Ovary (tissue), 7 donors: ENCODE measurements at regions not wholly inside any gene's neighbourhood (a gene's known extent, or its start where the extent isn't known, plus 50 kb on each side); places are given as distances from the start of the nearest gene placed in this dataset. TPM values are rescaled to one million over a fixed set of nuclear protein-coding genes. Genes with fewer than 3 reads are reported as not detected.

Source experiments
- DNase-seq, 5 donors: peaks; one replicate each; pipeline ENCODE4 v3.0.0-alpha.2; 2019 to 2020
- H3K27ac ChIP-seq, 2 donors: fragments of 200-600 bp; one replicate each; pipeline versions ENCODE4 v1.5.1 to v1.8.0; 2019 to 2022
- H3K27me3 ChIP-seq: fragments of 200-600 bp; one replicate; pipeline ENCODE4 v1.8.0; 2022
- H3K36me3 ChIP-seq: fragments of 200-600 bp; sonication (generic); one replicate; pipeline ENCODE4 v1.5.1; 2019
- H3K4me1 ChIP-seq: one replicate; pipeline ENCODE4 v1.8.1; 2013; ENCODE audit warnings: mild to moderate bottlenecking, moderate library complexity; ENCODE audit not compliant: insufficient read depth
- H3K4me3 ChIP-seq: fragments of 200-600 bp; sonication (generic); one replicate; pipeline ENCODE4 v1.5.1; 2017
- H3K9me3 ChIP-seq, 2 donors: fragments of 200-600 bp in 1 of 2; sonication (generic) in 1 of 2; one replicate each; pipeline versions ENCODE4 v1.5.1 to v1.8.1; 2013 to 2019; ENCODE audit warnings: mild to moderate bottlenecking in 1 of 2, moderate library complexity in 1 of 2
- EP300 ChIP-seq: sonication (generic); formaldehyde crosslinking; IDR thresholded peaks from one replicate; pipeline ENCODE4 v1.6.1; 2017; ENCODE audit warnings: antibody characterized with exemption
- POLR2A ChIP-seq: fragments of 450-650 bp; IDR thresholded peaks from one replicate; pipeline ENCODE4 v1.6.1; 2017; ENCODE audit warnings: antibody characterized with exemption, mild to moderate bottlenecking, moderate library complexity
- WGBS, 3 donors: extraction: QIAGEN DNeasy Blood & Tissue Kit in 1 of 3; methylation state at CpG; one replicate each; pipeline versions ENCODE4 v1.1.5 to v1.1.7; 2013 to 2017; 5-methylcytosine and 5-hydroxymethylcytosine counted together
- intact Hi-C, 4 donors: fragments of 100-400 bp; cut with DNase I; formaldehyde crosslinking; loops; one replicate each; pipeline versions ENCODE4 v1.11.0 to v1.15.1; 2022 to 2023
- small RNA-seq: library from RNA; depleted of rRNA; stranded (forward); fragments of <200 nt; gene quantifications from one replicate; pipeline ENCODE3, GENCODE V24; 2016
- TF ChIP-seq, protein P1 (sequence below), 3 donors: fragments of 450-650 bp in 2 of 3; fragments of 200-600 bp in 1 of 3; IDR thresholded peaks; one replicate each; pipeline versions ENCODE4 v1.5.1 to v1.8.0; 2016 to 2022; ENCODE audit warnings: antibody characterized with exemption in 3 of 3, mild to moderate bottlenecking in 1 of 3
- donor health status: DM: no; HTN: no; CAD: no; lungs with moderate emphysema.
- donor health status: DM: no; HTN: no; CAD: no.
- donor health status: Bipolar disorder and iron deficiency.
- donor health status: DM: no; HTN: no; CAD: no.
- donor health status: DM: yes; HTN: yes; CAD: no.

DNA sequence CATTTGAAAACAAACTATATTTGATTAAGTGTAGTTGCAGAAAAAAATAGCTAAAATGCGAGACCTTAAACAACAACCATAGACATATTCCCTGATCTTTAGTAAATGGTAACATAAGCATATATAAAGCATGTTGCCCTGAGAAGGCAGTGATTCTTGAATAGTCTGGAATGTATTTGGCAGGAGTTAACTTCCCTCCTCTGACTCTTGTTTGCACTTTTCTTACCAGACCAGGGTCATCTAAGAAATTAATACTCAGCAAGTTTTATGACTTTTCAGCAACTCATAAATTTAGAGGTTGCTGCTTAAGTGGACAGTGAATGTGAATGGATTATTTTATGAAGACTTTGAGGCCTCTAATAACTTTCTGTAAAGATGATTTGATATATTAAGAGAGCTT, 55.3 kb upstream of the NUDT12 start:
- no peak overlapping the region for H3K27ac ChIP-seq
- intact Hi-C loops, result no loop called here
- no peaks in the 10 kb centered on the region for H3K36me3 ChIP-seq
- no peaks in the 10 kb centered on the region for H3K27me3 ChIP-seq
- no peak for DNase-seq
- H3K9me3 ChIP-seq, result no peaks in the 10 kb centered on the region
- H3K4me3 ChIP-seq, result no peak overlapping the region
- 63 to 83% (median 69%) methylated on average over 1 of the region's 1 CpG for WGBS, 3 donors
- TF ChIP-seq POLR2A, result no peak
- no peak for TF ChIP-seq EP300
- TF ChIP-seq, protein P1, sequence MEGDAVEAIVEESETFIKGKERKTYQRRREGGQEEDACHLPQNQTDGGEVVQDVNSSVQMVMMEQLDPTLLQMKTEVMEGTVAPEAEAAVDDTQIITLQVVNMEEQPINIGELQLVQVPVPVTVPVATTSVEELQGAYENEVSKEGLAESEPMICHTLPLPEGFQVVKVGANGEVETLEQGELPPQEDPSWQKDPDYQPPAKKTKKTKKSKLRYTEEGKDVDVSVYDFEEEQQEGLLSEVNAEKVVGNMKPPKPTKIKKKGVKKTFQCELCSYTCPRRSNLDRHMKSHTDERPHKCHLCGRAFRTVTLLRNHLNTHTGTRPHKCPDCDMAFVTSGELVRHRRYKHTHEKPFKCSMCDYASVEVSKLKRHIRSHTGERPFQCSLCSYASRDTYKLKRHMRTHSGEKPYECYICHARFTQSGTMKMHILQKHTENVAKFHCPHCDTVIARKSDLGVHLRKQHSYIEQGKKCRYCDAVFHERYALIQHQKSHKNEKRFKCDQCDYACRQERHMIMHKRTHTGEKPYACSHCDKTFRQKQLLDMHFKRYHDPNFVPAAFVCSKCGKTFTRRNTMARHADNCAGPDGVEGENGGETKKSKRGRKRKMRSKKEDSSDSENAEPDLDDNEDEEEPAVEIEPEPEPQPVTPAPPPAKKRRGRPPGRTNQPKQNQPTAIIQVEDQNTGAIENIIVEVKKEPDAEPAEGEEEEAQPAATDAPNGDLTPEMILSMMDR (IDR thresholded peaks at IDR 0.05), result no peak
- no peaks in the 10 kb centered on the region for H3K4me1 ChIP-seq

DNA sequence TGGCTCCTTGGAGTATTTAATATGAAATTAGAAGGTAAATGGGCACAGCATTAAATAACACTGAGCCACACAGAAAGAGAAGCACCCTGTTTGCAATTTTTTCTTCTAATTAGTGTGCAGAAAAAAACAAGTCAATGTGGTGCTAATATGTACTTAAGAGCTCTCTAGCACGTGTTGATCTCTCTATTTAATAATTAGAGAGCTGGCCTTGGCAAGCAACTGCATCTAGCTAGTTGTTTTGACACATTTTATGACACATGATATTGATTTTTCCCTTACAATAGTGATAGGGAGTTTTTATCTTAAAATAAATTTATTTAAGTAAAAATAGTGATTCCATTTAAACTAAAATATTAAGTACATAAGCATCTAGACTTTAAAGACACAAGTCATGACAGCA, 54.5 kb upstream of the NUDT12 start:
- Histone ChIP-seq H3K36me3 (no peaks in the 10 kb centered on the region), H3K27me3 (no peaks in the 10 kb centered on the region), H3K9me3 (no peaks in the 10 kb centered on the region), H3K27ac (no peak overlapping the region), H3K4me3 (no peak overlapping the region), H3K4me1 (no peaks in the 10 kb centered on the region)
- 15 to 38% (median 21%) methylated on average over 1 of the region's 1 CpG for WGBS, 3 donors
- intact Hi-C loops, result no loop called here
- DNase-seq, result no peak
- TF ChIP-seq, protein P1 (IDR thresholded peaks at IDR 0.05), result no peak
- no peak for TF ChIP-seq POLR2A
- TF ChIP-seq EP300, result no peak

DNA sequence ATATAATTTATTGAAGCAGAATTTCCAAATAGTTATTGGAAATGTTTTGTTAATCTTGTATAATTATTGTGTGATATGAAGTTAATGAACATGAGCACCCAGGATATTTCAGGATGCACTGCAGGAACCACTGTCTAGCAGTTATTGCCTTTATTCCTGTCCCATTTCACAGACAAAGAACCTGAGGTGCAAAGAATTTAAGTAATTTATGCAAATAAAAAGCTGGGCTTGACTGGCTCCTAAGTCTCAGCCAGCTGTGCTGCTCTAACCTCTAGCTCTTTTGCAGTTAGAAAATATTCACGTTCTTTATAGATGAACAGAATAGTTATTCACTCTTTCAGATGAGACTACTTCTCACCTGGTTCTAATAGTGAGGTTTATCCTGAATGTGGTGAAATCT, 50.0 kb upstream of the NUDT12 start:
- no peak overlapping the region for H3K4me3 ChIP-seq
- TF ChIP-seq POLR2A (no peak), EP300 (no peak)
- TF ChIP-seq, protein P1 (IDR thresholded peaks at IDR 0.05), result no peak
- no peaks in the 10 kb centered on the region for H3K27me3 ChIP-seq
- H3K4me1 ChIP-seq, result no peaks in the 10 kb centered on the region
- WGBS, 3 donors, result 17 to 38% (median 22%) methylated on average over 1 of the region's 1 CpG
- no peaks in the 10 kb centered on the region for H3K9me3 ChIP-seq
- H3K27ac ChIP-seq, result no peak overlapping the region
- no peak for DNase-seq
- no peaks in the 10 kb centered on the region for H3K36me3 ChIP-seq
- intact Hi-C loops, result no loop called here

Small RNA genes lying in the stretch of these regions (small RNA-seq; reads per million reads assigned to genes)
- gene PSMC1P5 (not detected), gene RF00322 (not detected), gene RN7SL255P (not detected), gene RNA5SP189 (not detected), gene RNU1-140P (not detected), gene RNU6-334P (not detected)
